Transverse colon (tissue), 4 donors: ENCODE measurements at regions not wholly inside any gene's neighbourhood (a gene's known extent, or its start where the extent isn't known, plus 50 kb on each side); places are given as distances from the start of the nearest gene placed in this dataset.

Experiments used
- DNase-seq: peaks from one replicate; pipeline ENCODE4 v3.0.0-alpha.2; 2019
- H3K27ac ChIP-seq, 4 donors: fragments of 200-600 bp; sonication (generic); 2 replicates each; pipeline ENCODE4 v1.5.1; 2016 to 2018; ENCODE audit warnings: inconsistent platforms in 4 of 4
- H3K27me3 ChIP-seq: fragments of 200-600 bp; sonication (generic); 2 replicates; pipeline ENCODE4 v1.5.1; 2017; ENCODE audit warnings: inconsistent platforms
- H3K36me3 ChIP-seq, 4 donors: fragments of 200-600 bp; sonication (generic); 2 replicates each; pipeline ENCODE4 v1.5.1; 2017 to 2019; ENCODE audit warnings: inconsistent platforms in 4 of 4
- H3K4me1 ChIP-seq, 4 donors: fragments of 200-600 bp; sonication (generic); 2 replicates each; pipeline ENCODE4 v1.5.1; 2017 to 2020; ENCODE audit warnings: inconsistent platforms in 4 of 4
- H3K4me3 ChIP-seq, 4 donors: fragments of 200-600 bp; sonication (generic); 1 replicate in 1 of 4; 2 replicates in 3 of 4; pipeline versions ENCODE4 v1.5.1 to v1.6.1; 2017 to 2019; ENCODE audit warnings: inconsistent platforms in 4 of 4
- H3K9me3 ChIP-seq, 2 donors: fragments of 200-600 bp; sonication (generic); 2 replicates each; pipeline ENCODE4 v1.5.1; 2017 to 2019; ENCODE audit warnings: inconsistent platforms in 2 of 2
- EP300 ChIP-seq: sonication (generic); formaldehyde crosslinking; IDR thresholded peaks from one replicate; pipeline ENCODE4 v1.6.1; 2017; ENCODE audit warnings: antibody characterized with exemption, low read depth
- POLR2A ChIP-seq: fragments of 450-650 bp; IDR thresholded peaks from one replicate; pipeline ENCODE4 v1.6.1; 2016; ENCODE audit warnings: antibody characterized with exemption, mild to moderate bottlenecking, moderate library complexity
- POLR2AphosphoS5 ChIP-seq, 3 donors: sonication (generic); formaldehyde crosslinking; IDR thresholded peaks; one replicate each; pipeline ENCODE4 v1.6.1; 2016; ENCODE audit warnings: antibody characterized with exemption in 3 of 3
- WGBS, 2 donors: methylation state at CpG; one replicate each; pipeline ENCODE4 v1.1.5; 2018; ENCODE audit warnings: low coverage in 1 of 2; 5-methylcytosine and 5-hydroxymethylcytosine counted together
- in situ Hi-C, 4 donors: fragments of 200-750 bp; cut with MboI; loops; one replicate each; pipeline versions ENCODE4 v1.15.0 to v1.15.1; 2017; ENCODE audit warnings: low sequenced_read_pairs in 3 of 4, low pct_ligation_motif_present in 1 of 4, low pct_unique_long_range_greater_than_20kb in 1 of 4
- intact Hi-C: fragments of 100-400 bp; cut with DNase I; formaldehyde crosslinking; loops from one replicate; pipeline ENCODE4 v1.15.1; 2023; ENCODE audit warnings: low total_unique reads
- TF ChIP-seq, protein P1 (sequence below), 5 experiments: fragments of 200-600 bp in 3 of 5; fragments of 450-650 bp in 2 of 5; sonication (generic) in 3 of 5; IDR thresholded peaks; 1 replicate in 2 of 5; 2 replicates in 3 of 5; pipeline ENCODE4 v1.5.1; 2016 to 2017; ENCODE audit warnings: antibody characterized with exemption in 5 of 5, inconsistent platforms in 3 of 5, mild to moderate bottlenecking in 2 of 5, moderate library complexity in 1 of 5

DNA sequence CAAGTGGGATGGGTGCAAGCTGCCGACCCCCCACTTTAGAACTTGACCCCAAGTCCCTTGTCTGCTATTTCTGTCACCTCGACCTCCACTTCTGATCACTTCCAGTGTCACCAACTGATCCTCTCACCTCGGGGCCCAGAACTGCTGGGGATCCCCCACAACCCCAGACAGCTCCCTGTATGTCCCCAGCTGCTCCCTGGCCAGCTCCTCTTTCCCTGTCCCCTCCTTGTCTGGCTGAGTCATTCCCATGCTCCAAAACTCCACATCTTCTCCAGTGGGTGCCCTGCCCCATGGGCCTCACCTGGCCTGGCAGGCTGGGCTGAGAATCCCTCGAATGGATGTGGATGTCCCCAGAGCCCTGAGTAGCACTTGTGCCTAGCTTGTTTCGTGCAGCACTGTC, 154.3 kb upstream of the PCBD1 start:
- H3K4me3 ChIP-seq = no peak overlapping the region
- no peak overlapping the region for H3K27ac ChIP-seq
- H3K4me1 ChIP-seq = no peaks in the 10 kb centered on the region
- 60 to 80% methylated on average over 2 to 5 of the region's 5 CpGs for WGBS, 2 donors
- in situ Hi-C loops = no loop called here
- TF ChIP-seq POLR2A (no peak), EP300 (no peak), POLR2AphosphoS5 (IDR thresholded peaks at IDR 0.05) (no peak)
- TF ChIP-seq, protein P1, sequence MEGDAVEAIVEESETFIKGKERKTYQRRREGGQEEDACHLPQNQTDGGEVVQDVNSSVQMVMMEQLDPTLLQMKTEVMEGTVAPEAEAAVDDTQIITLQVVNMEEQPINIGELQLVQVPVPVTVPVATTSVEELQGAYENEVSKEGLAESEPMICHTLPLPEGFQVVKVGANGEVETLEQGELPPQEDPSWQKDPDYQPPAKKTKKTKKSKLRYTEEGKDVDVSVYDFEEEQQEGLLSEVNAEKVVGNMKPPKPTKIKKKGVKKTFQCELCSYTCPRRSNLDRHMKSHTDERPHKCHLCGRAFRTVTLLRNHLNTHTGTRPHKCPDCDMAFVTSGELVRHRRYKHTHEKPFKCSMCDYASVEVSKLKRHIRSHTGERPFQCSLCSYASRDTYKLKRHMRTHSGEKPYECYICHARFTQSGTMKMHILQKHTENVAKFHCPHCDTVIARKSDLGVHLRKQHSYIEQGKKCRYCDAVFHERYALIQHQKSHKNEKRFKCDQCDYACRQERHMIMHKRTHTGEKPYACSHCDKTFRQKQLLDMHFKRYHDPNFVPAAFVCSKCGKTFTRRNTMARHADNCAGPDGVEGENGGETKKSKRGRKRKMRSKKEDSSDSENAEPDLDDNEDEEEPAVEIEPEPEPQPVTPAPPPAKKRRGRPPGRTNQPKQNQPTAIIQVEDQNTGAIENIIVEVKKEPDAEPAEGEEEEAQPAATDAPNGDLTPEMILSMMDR (IDR thresholded peaks at IDR 0.05) = no peak
- no peaks in the 10 kb centered on the region for H3K36me3 ChIP-seq
- no peaks in the 10 kb centered on the region for H3K27me3 ChIP-seq
- no peak for DNase-seq
- intact Hi-C loops = no loop called here
- H3K9me3 ChIP-seq = no peaks in the 10 kb centered on the region

DNA sequence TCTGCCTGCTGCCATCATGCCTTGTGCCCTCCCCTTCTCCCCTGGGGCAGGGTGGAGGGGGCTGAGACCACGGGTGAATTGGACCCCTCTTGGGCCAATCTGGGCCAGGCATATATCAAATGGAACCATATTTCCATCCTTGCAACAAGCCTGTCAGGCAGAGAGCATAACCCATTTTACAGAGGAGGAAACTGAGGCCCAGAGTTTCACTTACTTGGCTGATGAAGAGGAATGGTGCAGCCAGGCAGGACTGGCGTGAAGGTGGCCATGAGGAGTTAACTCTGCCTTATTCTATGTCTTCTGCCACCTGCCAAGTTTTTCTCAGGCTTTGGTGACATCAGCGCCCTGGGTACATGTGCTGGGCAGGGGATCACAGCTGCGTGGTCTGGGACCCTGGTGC, 155.5 kb upstream of the PCBD1 start:
- TF ChIP-seq POLR2A (no peak), POLR2AphosphoS5 (IDR thresholded peaks at IDR 0.05) (no peak), EP300 (no peak)
- TF ChIP-seq, protein P1 (IDR thresholded peaks at IDR 0.05) = no peak
- intact Hi-C loops (no loop called here), in situ Hi-C loops (no loop called here)
- no peak overlapping the region for H3K27ac ChIP-seq
- 77% methylated on average over 4 of the region's 4 CpGs; no CpG with 5 or more reads in 1 of the 2 donors for WGBS, 2 donors
- DNase-seq = no peak
- H3K4me1 ChIP-seq = no peaks in the 10 kb centered on the region
- H3K27me3 ChIP-seq = no peaks in the 10 kb centered on the region
- no peaks in the 10 kb centered on the region for H3K36me3 ChIP-seq
- no peak overlapping the region for H3K4me3 ChIP-seq
- no peaks in the 10 kb centered on the region for H3K9me3 ChIP-seq

DNA sequence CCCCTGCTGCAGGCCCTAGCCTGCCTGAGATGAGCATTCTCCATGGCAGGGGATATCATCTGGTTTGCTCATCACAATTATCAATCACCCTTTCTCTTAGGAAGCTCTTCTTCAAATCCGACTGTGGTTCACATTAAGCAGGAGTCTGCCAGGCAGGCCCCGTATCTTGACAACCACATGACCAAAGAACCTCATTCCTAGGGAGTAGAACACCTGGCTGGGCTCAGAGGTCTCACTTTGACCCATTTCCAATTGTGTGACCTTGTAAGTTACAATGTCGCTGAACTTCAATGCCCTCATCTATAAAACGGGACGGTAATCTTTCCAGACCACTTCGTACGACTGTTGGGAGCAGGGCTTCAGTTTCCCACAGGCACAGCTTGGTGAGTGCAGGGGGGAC, 156.4 kb upstream of the PCBD1 start:
- WGBS, 2 donors = 77% methylated on average over 7 of the region's 7 CpGs; no CpG with 5 or more reads in 1 of the 2 donors
- no peak overlapping the region for H3K27ac ChIP-seq
- no peaks in the 10 kb centered on the region for H3K27me3 ChIP-seq
- H3K36me3 ChIP-seq = no peaks in the 10 kb centered on the region
- in situ Hi-C loops = no loop called here
- no peaks in the 10 kb centered on the region for H3K9me3 ChIP-seq
- intact Hi-C loops = loop anchor here (1.0 kb wide), 1 partner anchor 27 kb away; no protein-coding TSS in a partner anchor
- no peak overlapping the region for H3K4me3 ChIP-seq
- no peaks in the 10 kb centered on the region for H3K4me1 ChIP-seq
- DNase-seq = no peak
- TF ChIP-seq, protein P1 (IDR thresholded peaks at IDR 0.05) = no peak
- no peak for TF ChIP-seq POLR2AphosphoS5 (IDR thresholded peaks at IDR 0.05)
- TF ChIP-seq EP300 = no peak
- no peak for TF ChIP-seq POLR2A

DNA sequence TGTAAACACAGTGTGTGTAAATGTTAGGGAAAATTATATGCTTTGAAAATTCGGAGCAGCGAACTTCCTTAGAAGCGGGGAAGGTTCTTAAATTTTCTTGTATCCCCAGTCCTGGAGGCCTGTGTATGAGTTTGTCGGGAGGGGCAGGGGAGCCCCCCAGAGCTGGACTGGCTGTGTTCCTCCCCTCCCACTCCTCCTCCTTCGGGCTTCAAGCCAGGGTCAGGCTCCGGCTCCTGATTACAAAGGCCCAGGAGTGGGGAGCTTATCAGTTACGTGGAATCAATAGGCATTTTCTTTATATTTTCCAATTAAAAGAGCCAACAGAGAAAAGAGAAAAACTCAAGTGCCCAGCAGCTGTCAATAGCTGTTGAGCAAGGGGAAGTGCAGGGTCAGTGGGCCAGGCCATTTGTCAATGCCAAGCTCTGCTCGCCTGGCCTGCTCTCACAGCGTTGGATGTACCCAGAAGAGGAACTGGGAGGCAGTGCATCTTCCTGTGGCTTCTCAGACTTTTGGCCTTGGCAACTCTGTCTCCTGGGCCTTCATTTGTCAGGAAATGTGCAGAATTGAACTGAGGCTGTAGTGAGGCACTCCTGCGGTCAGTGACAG, 156.9 kb upstream of the PCBD1 start:
- Histone ChIP-seq H3K36me3 (no peaks in the 10 kb centered on the region), H3K9me3 (no peaks in the 10 kb centered on the region), H3K4me1 (no peaks in the 10 kb centered on the region), H3K27ac (no peak overlapping the region), H3K27me3 (no peaks in the 10 kb centered on the region), H3K4me3 (no peak overlapping the region)
- 54 to 67% methylated on average over 7 to 10 of the region's 10 CpGs for WGBS, 2 donors
- TF ChIP-seq POLR2A (no peak), EP300 (no peak), POLR2AphosphoS5 (IDR thresholded peaks at IDR 0.05) (no peak)
- TF ChIP-seq, protein P1 (IDR thresholded peaks at IDR 0.05) = no peak
- DNase-seq = no peak
- intact Hi-C loops (loop anchor here (1.0 kb wide), 1 partner anchor 28 kb away; no protein-coding TSS in a partner anchor), in situ Hi-C loops (no loop called here)
